SK-N-SH treated with all-trans-retinoic acid at 6 μM for 48 hours (cell line): ENCODE measurements at regions not wholly inside any gene's neighbourhood (a gene's known extent, or its start where the extent isn't known, plus 50 kb on each side); places are given as distances from the start of the nearest gene placed in this dataset.

Experiments
- CSDC2 ChIP-seq: fragments of 250-450 bp; sonication (Bioruptor Pico); IDR thresholded peaks from 2 replicates; pipeline ENCODE4 v1.5.0; 2020; ENCODE audit warnings: mild to moderate bottlenecking, moderate library complexity
- GLIS3 ChIP-seq: fragments of 250-450 bp; sonication (Bioruptor Pico); IDR thresholded peaks from 2 replicates; pipeline ENCODE4 v1.5.0; 2020; ENCODE audit warnings: mild to moderate bottlenecking, moderate library complexity
- PATZ1 ChIP-seq: fragments of 250-450 bp; sonication (Bioruptor Pico); IDR thresholded peaks from 2 replicates; pipeline ENCODE4 v1.8.0; 2020; ENCODE audit warnings: mild to moderate bottlenecking, moderate library complexity, borderline replicate concordance
- RARB ChIP-seq: fragments of 250-450 bp; sonication (Bioruptor Pico); IDR thresholded peaks from 2 replicates; pipeline ENCODE4 v1.8.0; 2021; ENCODE audit warnings: mild to moderate bottlenecking, moderate library complexity
- ZFP30 ChIP-seq: fragments of 450-650 bp; formaldehyde crosslinking; IDR thresholded peaks from 2 replicates; pipeline ENCODE4 v1.5.0; 2022; ENCODE audit warnings: mild to moderate bottlenecking, moderate library complexity
- ZNF70 ChIP-seq: fragments of 450-650 bp; formaldehyde crosslinking; IDR thresholded peaks from 2 replicates; pipeline ENCODE4 v1.5.0; 2020; ENCODE audit warnings: mild to moderate bottlenecking, moderate library complexity

- TF ChIP-seq PATZ1 (no peak), ZNF70 (CRISPR knock-in tag) (no peak), ZFP30 (no peak), RARB (no peak), CSDC2 (no peak), GLIS3 (no peak)
Measured at GRCh38 chr3:162932503-162932902, 1435.9 kb downstream of the OTOL1 start.
